C4-2B (cell line): ENCODE measurements at regions not wholly inside any gene's neighbourhood (a gene's known extent, or its start where the extent isn't known, plus 50 kb on each side); places are given as distances from the start of the nearest gene placed in this dataset.

Experiments
- CTCF ChIP-seq: fragments of 450-650 bp; conservative IDR thresholded peaks from 2 replicates; pipeline ENCODE4 v1.5.1; 2017; ENCODE audit warnings: mild to moderate bottlenecking
- ZFX ChIP-seq: fragments of 450-650 bp; IDR thresholded peaks from 2 replicates; pipeline ENCODE4 v1.6.1; 2017

GRCh38 chr9:94031380-94031779 is 52.9 kb upstream of the PTPDC1 start:
- TF ChIP-seq CTCF, result no peak
- no peak for TF ChIP-seq ZFX
